ENCODE measurements at regions not wholly inside any gene's neighbourhood (a gene's known extent, or its start where the extent isn't known, plus 50 kb on each side); places are given as distances from the start of the nearest gene placed in this dataset.

- DNase-seq (ENCODE audit: low spot score) = no peak
Observed at GRCh38 chr4:104795264-104795939, 300.7 kb upstream of the CXXC4 start.

GRCh38 chr4:104811727-104812126, 317.0 kb upstream of the CXXC4 start:
- DNase-seq (ENCODE audit: low spot score) = no peak

DNA sequence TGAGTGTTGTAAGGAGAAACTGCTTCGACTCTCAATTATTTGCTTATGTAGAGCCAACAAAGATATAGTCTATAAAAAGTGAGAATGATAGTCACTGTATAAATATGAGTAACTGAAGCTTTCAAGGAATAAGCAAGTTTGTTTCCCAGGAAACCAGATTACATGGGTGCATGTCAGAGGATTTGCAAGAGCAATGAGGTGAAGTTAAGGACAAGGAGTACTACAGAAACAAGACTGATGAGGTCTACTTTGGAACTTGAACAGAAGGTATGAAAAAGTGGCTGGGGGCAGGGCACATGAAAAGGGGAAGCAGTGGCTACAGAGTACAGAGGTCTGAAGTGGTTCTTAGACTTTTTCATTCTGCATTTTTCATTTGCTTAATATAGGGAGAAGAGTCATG, 321.0 kb upstream of the CXXC4 start:
- DNase-seq (ENCODE audit: low spot score) = no peak

GRCh38 chr4:104818579-104818978, 323.9 kb upstream of the CXXC4 start:
- no peak for DNase-seq (ENCODE audit: low spot score)

DNA sequence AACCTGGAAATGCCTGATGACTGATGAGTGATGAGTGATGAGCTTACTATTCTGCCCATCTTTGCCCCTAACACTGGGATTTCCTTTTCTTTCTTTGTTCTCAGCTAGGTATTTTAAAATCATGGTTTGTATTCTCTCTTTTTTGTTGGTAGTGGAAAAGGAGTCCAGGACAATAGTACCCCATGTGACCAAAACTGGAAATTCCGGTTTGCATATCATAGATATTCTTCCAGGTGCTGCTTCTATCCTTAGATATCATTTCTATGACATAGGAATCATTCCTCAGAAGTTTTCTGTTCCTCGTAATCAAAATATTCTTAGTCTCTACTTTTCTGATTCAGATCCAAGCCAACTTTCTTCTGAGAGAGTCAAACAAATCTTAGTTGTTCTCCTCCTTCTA, 320.5 kb upstream of the TET2 start:
- no peak for DNase-seq (ENCODE audit: low spot score)

DNA sequence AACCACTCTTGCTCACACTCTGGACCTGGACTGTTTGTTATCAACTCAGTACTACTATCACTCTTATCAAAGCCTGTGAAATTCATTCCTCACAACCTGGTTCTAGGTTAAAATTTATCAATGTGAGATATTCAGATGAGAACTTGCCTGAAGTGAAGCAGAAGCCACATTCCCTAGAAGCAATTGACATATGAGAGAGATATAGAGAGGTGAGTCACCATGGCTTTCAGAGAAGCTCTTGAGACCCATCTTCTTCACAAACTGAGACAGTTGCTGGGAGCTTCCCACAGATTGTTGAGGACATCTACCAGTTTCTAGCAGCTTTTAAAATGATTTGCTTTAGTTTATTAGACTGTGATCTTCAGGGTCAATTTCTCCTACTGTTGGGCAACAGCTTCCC, 316.9 kb upstream of the TET2 start:
- DNase-seq (ENCODE audit: low spot score) = no peak

- DNase-seq (ENCODE audit: low spot score) = no peak
Observed at GRCh38 chr4:104848597-104849225, 298.0 kb upstream of the TET2 start.

DNA sequence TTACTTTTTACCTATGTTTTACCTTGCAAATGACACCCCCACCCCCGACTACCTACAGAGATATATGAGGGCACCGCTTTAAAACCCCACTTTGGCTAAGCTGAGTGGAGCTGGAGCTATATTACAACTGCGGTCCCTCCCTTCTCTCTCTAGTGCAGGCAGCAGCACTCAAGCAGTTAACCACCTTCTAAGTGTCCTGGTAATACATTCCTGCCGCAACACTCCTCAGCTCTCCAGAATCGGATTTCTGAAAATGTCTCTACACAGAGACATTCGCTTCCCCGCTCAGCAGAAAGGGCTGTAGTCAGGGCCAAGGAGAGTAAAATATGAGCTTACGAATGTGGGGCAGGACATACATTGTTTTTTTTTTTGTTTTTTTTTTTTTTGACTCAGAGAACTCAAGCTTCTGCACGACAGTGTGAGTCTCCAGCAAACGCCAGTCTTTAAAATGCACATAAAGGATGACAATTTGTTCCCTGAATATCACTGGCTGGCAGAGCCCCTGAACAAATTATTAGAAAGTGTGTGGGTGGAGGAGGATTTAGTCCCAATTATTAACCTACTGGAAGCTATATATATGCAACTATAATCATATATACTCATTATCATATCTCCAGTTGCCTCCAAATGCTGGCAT, 287.0 kb upstream of the TET2 start:
- DNase-seq (ENCODE audit: low spot score) = no peak

DNA sequence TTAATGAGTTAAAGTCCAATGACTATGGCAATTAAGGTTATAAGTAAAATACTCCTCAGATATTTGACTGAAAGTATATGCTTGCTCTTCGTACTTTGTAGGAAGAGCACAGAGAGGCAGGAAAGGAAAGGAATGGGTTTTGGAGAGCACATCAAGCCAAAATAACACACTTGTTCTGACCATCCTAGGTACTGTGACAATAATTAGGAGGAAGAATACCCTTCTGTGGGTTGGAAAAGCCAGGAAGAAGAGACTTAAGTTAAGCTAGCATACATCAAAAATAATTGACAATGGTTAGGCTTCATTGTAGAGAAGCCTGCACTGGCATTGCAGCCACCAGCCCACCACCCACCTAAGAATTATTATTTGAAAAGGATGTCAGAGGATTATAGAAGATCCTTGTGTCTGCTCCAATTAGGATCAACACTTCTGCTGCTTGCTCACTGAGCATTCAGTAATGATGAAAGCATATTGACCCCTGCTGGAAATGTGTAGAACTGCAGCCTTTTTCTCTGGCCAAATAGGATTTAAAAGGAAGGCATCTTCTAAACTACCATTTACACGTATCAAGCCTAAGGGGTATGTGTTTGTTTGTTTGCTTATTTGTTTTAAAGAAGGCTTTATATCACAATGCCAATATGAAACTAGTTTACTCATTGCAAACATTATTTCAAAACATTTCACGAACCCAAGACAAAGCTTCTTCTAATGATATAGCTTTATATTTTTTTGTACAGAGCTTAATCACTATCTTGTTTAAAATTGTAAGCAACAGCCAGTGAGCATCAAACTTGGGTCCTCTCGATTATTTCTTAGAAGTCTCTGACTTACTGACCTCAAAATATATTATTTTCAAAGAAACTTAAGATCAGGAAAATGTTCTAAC, 286.2 kb upstream of the TET2 start:
- peak; percentile 75 for DNase-seq (ENCODE audit: low spot score)

DNA sequence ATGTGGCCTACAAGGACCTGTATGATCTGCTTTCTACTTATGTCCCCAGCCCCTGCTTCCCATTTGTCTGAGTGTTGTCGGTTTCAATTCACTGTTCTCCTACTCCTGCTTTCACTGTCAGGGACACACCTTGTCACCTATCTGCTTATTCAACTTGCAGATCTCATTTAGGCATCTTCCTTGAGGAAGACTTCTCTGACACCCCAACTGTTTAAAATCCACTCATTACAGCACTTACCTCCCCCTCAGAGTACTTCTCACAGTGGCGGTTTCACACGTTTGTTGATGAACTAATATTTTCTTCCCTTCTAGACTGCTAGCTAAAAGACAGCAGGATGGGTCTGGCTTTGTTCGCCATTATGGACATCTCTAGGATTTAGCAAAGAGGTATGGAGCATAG, 279.9 kb upstream of the TET2 start:
- DNase-seq (ENCODE audit: low spot score) = no peak

DNA sequence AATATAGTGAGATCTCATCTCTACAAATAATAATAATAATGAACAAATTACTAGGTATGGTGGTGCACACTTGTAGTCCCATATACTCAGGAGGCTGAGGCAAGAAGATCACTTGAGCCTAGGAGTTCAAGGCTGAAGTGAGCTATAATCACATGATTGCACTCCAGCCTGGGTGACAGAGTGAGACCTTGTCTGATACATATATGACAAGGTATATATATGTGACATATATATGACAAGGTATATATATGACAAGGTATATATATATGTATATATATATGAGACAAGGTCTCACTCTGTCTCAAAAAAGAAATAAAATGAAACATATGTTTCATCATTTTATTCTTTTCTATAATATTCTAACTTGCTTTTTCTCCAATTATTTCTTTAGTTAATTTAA, 278.1 kb upstream of the TET2 start:
- no peak for DNase-seq (ENCODE audit: low spot score)

DNA sequence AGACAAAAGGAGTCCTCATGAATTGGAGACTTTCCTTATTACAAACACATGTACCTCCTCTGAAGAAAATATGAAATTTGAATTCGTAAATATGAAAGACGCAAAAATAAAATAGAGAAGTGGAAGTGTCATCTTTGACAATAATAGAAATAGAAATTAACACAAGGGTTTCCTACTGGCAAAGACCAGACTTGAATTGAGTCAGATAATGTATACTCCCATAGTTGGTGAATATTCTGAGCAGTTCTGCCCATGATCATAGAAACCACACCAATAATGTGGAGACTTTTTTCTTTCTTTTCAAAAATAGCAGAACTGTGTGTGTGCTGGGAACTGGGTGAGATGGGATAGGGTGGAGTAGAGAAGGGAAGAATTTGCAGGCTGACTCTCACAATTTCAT, 277.7 kb upstream of the TET2 start:
- no peak for DNase-seq (ENCODE audit: low spot score)

DNA sequence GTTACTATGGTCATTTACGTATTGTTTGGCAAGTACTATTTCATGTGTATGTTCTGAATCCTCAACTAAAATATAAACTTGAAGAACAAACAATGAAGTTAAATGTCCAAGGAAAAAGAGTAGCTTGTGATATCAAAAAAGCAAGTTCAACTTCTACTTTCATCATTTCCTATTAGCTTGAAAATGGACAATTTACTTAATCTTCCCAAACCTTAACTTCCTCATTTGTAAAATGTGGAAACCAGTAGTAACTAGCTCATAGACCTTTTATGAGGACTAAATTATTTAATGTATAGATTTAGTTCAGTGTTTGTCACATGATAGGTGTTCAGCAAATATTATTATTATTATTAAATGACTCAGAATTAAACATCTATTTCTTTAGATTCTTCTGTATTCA, 276.8 kb upstream of the TET2 start:
- no peak for DNase-seq (ENCODE audit: low spot score)

- DNase-seq (ENCODE audit: low spot score) = no peak
Observed at GRCh38 chr4:104870495-104871233, 276.0 kb upstream of the TET2 start.

- no peak for DNase-seq (ENCODE audit: low spot score)
Observed at GRCh38 chr4:104878936-104879335, 267.7 kb upstream of the TET2 start.

DNA sequence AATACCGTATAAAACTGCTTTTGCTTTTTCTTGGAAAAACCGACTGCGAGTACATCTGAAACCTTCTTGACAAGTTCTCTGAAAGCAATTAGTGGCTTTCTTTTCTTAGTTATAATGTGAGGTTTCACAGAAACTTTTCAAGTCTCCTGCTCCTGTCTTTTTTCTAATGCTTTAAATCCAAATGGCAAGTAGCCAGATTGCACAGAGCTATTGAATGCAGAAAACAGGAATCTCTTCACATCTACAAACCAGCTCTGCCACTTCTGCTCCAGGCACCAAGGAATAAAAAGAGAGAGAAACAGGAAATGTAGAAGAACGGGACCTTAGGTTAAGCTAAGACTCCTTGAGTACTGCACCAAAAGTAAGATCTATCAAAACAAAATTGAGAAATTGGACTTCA, 267.3 kb upstream of the TET2 start:
- peak; percentile 39 for DNase-seq (ENCODE audit: low spot score)

DNA sequence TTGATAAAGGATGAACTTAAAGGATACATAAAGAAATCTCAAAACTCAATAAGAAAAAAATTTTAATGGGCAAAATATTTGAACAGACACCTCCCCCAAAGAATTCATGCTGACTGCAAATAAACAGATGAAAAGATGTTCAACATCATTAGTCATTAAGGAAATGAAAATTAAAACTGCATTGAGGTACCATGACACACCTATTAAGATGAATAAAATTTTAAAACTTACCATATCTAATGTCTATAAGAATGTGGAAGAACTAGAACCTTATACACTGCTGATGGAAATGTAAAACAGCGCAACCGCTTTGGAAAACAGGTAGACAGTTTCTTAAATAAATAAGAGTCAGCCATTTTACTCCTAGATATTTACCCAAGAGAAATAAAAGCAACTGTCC, 266.8 kb upstream of the TET2 start:
- no peak for DNase-seq (ENCODE audit: low spot score)

- no peak for DNase-seq (ENCODE audit: low spot score)
Observed at GRCh38 chr4:104881136-104881886, 265.4 kb upstream of the TET2 start.

DNA sequence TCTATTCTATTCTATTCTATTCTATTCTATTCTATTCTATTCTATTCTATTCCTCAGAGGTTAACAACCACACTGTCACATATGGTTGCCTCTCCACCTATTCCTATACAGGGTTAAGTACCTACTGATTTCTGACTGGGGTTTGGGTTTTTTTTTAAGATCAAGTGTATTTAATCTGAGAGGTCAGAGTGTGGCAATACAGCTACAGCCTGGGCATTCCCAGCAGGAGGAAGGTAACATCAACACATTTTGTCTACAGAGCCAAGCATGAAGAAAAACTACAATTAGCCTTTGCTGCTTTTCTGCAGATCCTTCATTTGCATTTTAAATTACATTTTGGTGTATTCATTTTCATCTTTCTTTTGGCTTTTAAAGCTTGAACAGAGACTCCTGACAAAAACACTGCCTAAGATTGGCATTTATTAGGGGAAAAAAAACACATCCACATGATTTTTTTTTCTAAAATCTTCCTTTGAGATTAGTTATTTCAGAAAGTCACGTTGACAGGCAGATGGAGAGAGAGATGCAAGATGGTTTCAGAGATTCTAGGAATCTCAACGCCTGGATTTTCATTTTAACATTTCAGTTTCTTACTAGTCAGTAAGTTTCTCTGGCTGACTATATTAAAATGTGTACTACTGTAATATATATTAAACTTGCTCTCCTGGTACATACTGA, 255.9 kb upstream of the TET2 start:
- DNase-seq (ENCODE audit: low spot score) = no peak

Data from activated CD4-positive, alpha-beta T cell treated with anti-CD3 and anti-CD28 coated beads, Interleukin-2, Interleukin-4, amounts not matched to agents 100 ng/mL and 50 ng/mL, durations not matched to agents 16 hours and 8 hours (primary cell).